Fibroblast of lung (primary cell): ENCODE measurements at regions not wholly inside any gene's neighbourhood (a gene's known extent, or its start where the extent isn't known, plus 50 kb on each side); places are given as distances from the start of the nearest gene placed in this dataset.

ENCODE experiments used
- EZH2 ChIP-seq: IDR thresholded peaks from 2 replicates; pipeline ENCODE4 v1.5.1; 2012; ENCODE audit warnings: low read length, control low read depth, mild to moderate bottlenecking; ENCODE audit errors: missing control alignments
- TF ChIP-seq, protein P1 (sequence below), 2 donors: IDR thresholded peaks in 1 of 2; conservative IDR thresholded peaks in 1 of 2; 1 replicate in 1 of 2; 2 replicates in 1 of 2; pipeline ENCODE4 v1.5.1; 2011 to 2012; ENCODE audit warnings: low read length in 2 of 2, control low read depth in 1 of 2, inconsistent platforms in 1 of 2, low read depth in 1 of 2, mild to moderate bottlenecking in 1 of 2

DNA sequence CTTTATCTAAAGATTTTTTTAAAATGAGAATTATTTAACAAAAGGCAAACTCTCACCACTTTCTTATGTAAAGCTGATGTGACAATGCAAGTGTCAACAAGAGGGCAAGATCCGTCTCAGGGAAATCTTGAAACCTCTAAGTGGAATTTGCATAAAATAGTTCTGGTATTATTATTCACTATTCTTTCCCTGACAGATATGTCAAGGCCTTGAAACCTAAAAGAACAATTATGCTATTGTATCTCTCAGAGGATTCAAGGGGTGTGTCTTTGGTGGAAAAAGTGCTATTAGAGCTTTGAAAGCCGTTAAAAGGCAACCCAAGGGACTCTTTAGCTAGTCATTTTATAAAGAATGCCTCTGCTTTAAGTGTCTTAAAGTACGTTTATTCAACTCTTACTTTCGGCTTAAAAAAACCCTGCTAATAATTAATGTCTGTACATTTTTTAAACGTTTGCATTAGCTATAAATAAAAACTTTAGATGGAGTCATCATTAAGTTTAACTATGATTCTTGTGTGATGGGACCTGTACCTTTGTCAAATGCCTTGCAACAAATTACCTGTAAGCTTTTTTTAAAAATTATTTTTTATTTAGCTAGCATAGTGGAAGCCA, 585.5 kb downstream of the VRK1 start:
- TF ChIP-seq, protein P1, sequence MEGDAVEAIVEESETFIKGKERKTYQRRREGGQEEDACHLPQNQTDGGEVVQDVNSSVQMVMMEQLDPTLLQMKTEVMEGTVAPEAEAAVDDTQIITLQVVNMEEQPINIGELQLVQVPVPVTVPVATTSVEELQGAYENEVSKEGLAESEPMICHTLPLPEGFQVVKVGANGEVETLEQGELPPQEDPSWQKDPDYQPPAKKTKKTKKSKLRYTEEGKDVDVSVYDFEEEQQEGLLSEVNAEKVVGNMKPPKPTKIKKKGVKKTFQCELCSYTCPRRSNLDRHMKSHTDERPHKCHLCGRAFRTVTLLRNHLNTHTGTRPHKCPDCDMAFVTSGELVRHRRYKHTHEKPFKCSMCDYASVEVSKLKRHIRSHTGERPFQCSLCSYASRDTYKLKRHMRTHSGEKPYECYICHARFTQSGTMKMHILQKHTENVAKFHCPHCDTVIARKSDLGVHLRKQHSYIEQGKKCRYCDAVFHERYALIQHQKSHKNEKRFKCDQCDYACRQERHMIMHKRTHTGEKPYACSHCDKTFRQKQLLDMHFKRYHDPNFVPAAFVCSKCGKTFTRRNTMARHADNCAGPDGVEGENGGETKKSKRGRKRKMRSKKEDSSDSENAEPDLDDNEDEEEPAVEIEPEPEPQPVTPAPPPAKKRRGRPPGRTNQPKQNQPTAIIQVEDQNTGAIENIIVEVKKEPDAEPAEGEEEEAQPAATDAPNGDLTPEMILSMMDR (conservative IDR thresholded peaks at IDR 0.05 in 1 of 2, IDR thresholded peaks at IDR 0.05 in 1 of 2; ENCODE audit: low read depth in 1 of 2, low read length in 2 of 2): no peak
- no peak for TF ChIP-seq EZH2
